Esophagus muscularis mucosa (tissue), 4 donors: ENCODE measurements at regions not wholly inside any gene's neighbourhood (a gene's known extent, or its start where the extent isn't known, plus 50 kb on each side); places are given as distances from the start of the nearest gene placed in this dataset.

ENCODE experiments used
- CTCF ChIP-seq, 3 experiments: fragments of 200-600 bp in 2 of 3; fragments of 450-650 bp in 1 of 3; sonication (generic) in 2 of 3; IDR thresholded peaks; one replicate each; pipeline ENCODE4 v1.5.1; 2017 to 2019; ENCODE audit warnings: antibody characterized with exemption in 3 of 3, mild to moderate bottlenecking in 2 of 3, moderate library complexity in 1 of 3
- EP300 ChIP-seq: sonication (generic); formaldehyde crosslinking; IDR thresholded peaks from one replicate; pipeline ENCODE4 v1.6.1; 2017; ENCODE audit warnings: antibody characterized with exemption
- POLR2A ChIP-seq: fragments of 450-650 bp; IDR thresholded peaks from one replicate; pipeline ENCODE4 v1.6.1; 2017; ENCODE audit warnings: antibody characterized with exemption, moderate library complexity, mild to moderate bottlenecking, low read depth
- POLR2AphosphoS5 ChIP-seq, 2 donors: sonication (generic); formaldehyde crosslinking; IDR thresholded peaks; one replicate each; pipeline ENCODE4 v1.6.1; 2017; ENCODE audit warnings: antibody characterized with exemption in 2 of 2

- TF ChIP-seq POLR2AphosphoS5 (IDR thresholded peaks at IDR 0.05): no peak
- TF ChIP-seq CTCF (IDR thresholded peaks at IDR 0.05): no peak
- TF ChIP-seq POLR2A: no peak
- no peak for TF ChIP-seq EP300
These were observed 134.0 kb downstream of the THBS2 start for GRCh38 chr6:169119669-169120068.
